Activated naive CD8-positive, alpha-beta T cell treated with anti-CD3 and anti-CD28 coated beads, Interleukin-2, amount 10 ng/mL, durations not matched to agents 7 days and 5 days (primary cell): ENCODE measurements at regions not wholly inside any gene's neighbourhood (a gene's known extent, or its start where the extent isn't known, plus 50 kb on each side); places are given as distances from the start of the nearest gene placed in this dataset.
A peak's percentile ranks its signal among the peaks of the same experiment; 100 is the strongest.

ENCODE experiments used
- ATAC-seq: fragments of 150-1000 bp; cut with Tn5 transposase; one replicate; pipeline ENCODE4 v1.10.0; 2021; ENCODE audit warnings: low read depth, moderate library complexity
- POLR2A ChIA-PET: fragments of 350-600 bp; sonication (Branson Sonifier 250); formaldehyde crosslinking; loops from one replicate; lab custom pipeline; 2021; ENCODE audit warnings: antibody characterized with exemption; lab: Charles Lee
- DNase-seq: peaks from one replicate; pipeline ENCODE4 v3.0.0; 2021
- H3K27ac Mint-ChIP-seq: one replicate; pipeline ENCODE4 v1.8.0; 2022; ENCODE audit warnings: mild to moderate bottlenecking, mixed read lengths
- H3K27me3 Mint-ChIP-seq: one replicate; pipeline ENCODE4 v1.8.0; 2022; ENCODE audit warnings: mild to moderate bottlenecking, moderate library complexity, mixed read lengths
- H3K36me3 Mint-ChIP-seq: one replicate; pipeline ENCODE4 v1.8.0; 2021; ENCODE audit warnings: mild to moderate bottlenecking, mixed read lengths
- H3K4me1 Mint-ChIP-seq: one replicate; pipeline ENCODE4 v1.8.0; 2021; ENCODE audit warnings: mixed read lengths
- H3K4me3 Mint-ChIP-seq: one replicate; pipeline ENCODE4 v1.8.0; 2022; ENCODE audit warnings: mild to moderate bottlenecking, moderate library complexity, mixed read lengths
- H3K9me3 Mint-ChIP-seq: one replicate; pipeline ENCODE4 v1.8.0; 2021; ENCODE audit warnings: mixed read lengths

- H3K4me1 Mint-ChIP-seq, result no peaks in the 10 kb centered on the region
- H3K4me3 Mint-ChIP-seq, result no peak overlapping the region
- no peaks in the 10 kb centered on the region for H3K36me3 Mint-ChIP-seq
- DNase-seq (no peak), ATAC-seq (no peak)
- no peak overlapping the region for H3K27ac Mint-ChIP-seq
- H3K27me3 Mint-ChIP-seq, result peaks cover 28% of the 10 kb centered on the region
- H3K9me3 Mint-ChIP-seq, result no peaks in the 10 kb centered on the region
- POLR2A ChIA-PET, result no interaction called here
Measured at GRCh38 chr15:58279654-58280053, 141.5 kb downstream of the AQP9 start.

- no peak for DNase-seq
- POLR2A ChIA-PET, result no interaction called here
- peaks cover 8% of the 10 kb centered on the region for H3K4me1 Mint-ChIP-seq
Measured at GRCh38 chr15:58282060-58282708, 144.0 kb downstream of the AQP9 start.

GRCh38 chr15:58283302-58283701, 145.1 kb downstream of the AQP9 start:
- Mint-ChIP-seq H3K27me3 (peaks cover 27% of the 10 kb centered on the region), H3K27ac (no peak overlapping the region), H3K36me3 (peaks cover 1% of the 10 kb centered on the region), H3K9me3 (no peaks in the 10 kb centered on the region), H3K4me1 (peaks cover 8% of the 10 kb centered on the region), H3K4me3 (no peak overlapping the region)
- no peak for ATAC-seq
- no peak for DNase-seq
- POLR2A ChIA-PET, result no interaction called here

More at GRCh38 chr15:58282060-58282708, 144.0 kb downstream of the AQP9 start:
- Mint-ChIP-seq H3K27ac (no peak overlapping the region), H3K4me3 (no peak overlapping the region), H3K9me3 (no peaks in the 10 kb centered on the region), H3K27me3 (peaks cover 28% of the 10 kb centered on the region), H3K36me3 (peaks cover 1% of the 10 kb centered on the region)
- no peak for ATAC-seq

- H3K9me3 Mint-ChIP-seq, result no peaks in the 10 kb centered on the region
- POLR2A ChIA-PET, result no interaction called here
- ATAC-seq, result no peak
- H3K27ac Mint-ChIP-seq, result peak overlapping the region; percentile 44
- H3K4me1 Mint-ChIP-seq, result peaks cover 8% of the 10 kb centered on the region
- H3K27me3 Mint-ChIP-seq, result peaks cover 18% of the 10 kb centered on the region
- H3K36me3 Mint-ChIP-seq, result peaks cover 1% of the 10 kb centered on the region
- H3K4me3 Mint-ChIP-seq, result no peak overlapping the region
- DNase-seq, result no peak
Measured at GRCh38 chr15:58284293-58284692, 146.1 kb downstream of the AQP9 start.

- POLR2A ChIA-PET, result no interaction called here
- no peak for DNase-seq
- Mint-ChIP-seq H3K36me3 (peaks cover 1% of the 10 kb centered on the region), H3K9me3 (no peaks in the 10 kb centered on the region), H3K27me3 (peaks cover 13% of the 10 kb centered on the region), H3K27ac (no peak overlapping the region), H3K4me3 (no peak overlapping the region), H3K4me1 (peaks cover 9% of the 10 kb centered on the region)
- no peak for ATAC-seq
Measured at GRCh38 chr15:58285212-58285920, 146.4 kb upstream of the LIPC start.

GRCh38 chr15:58285921-58286278, 145.9 kb upstream of the LIPC start:
- peaks cover 14% of the 10 kb centered on the region for H3K4me1 Mint-ChIP-seq
- H3K27ac Mint-ChIP-seq, result no peak overlapping the region
- no peak overlapping the region for H3K4me3 Mint-ChIP-seq
- DNase-seq, result no peak
- POLR2A ChIA-PET, result no interaction called here
- no peaks in the 10 kb centered on the region for H3K9me3 Mint-ChIP-seq
- H3K36me3 Mint-ChIP-seq, result peaks cover 1% of the 10 kb centered on the region
- ATAC-seq, result no peak
- H3K27me3 Mint-ChIP-seq, result peaks cover 13% of the 10 kb centered on the region

GRCh38 chr15:58286523-58286922, 145.3 kb upstream of the LIPC start:
- Mint-ChIP-seq H3K4me3 (no peak overlapping the region), H3K9me3 (no peaks in the 10 kb centered on the region), H3K4me1 (peaks cover 15% of the 10 kb centered on the region), H3K36me3 (peaks cover 1% of the 10 kb centered on the region), H3K27me3 (peaks cover 7% of the 10 kb centered on the region), H3K27ac (no peak overlapping the region)
- ATAC-seq (no peak), DNase-seq (no peak)
- POLR2A ChIA-PET, result no interaction called here

- ATAC-seq (no peak), DNase-seq (no peak)
- Mint-ChIP-seq H3K4me3 (no peak overlapping the region), H3K4me1 (peaks cover 23% of the 10 kb centered on the region), H3K36me3 (peaks cover 6% of the 10 kb centered on the region), H3K9me3 (peaks cover 4% of the 10 kb centered on the region), H3K27ac (no peak overlapping the region), H3K27me3 (no peaks in the 10 kb centered on the region)
- POLR2A ChIA-PET, result no interaction called here
Measured at GRCh38 chr15:58287891-58288290, 143.9 kb upstream of the LIPC start.

GRCh38 chr15:58288592-58288991, 143.2 kb upstream of the LIPC start:
- Mint-ChIP-seq H3K27me3 (no peaks in the 10 kb centered on the region), H3K27ac (no peak overlapping the region), H3K9me3 (peaks cover 4% of the 10 kb centered on the region), H3K4me3 (no peak overlapping the region), H3K36me3 (peaks cover 6% of the 10 kb centered on the region), H3K4me1 (peaks cover 28% of the 10 kb centered on the region)
- no peak for DNase-seq
- no peak for ATAC-seq
- POLR2A ChIA-PET, result no interaction called here

- Mint-ChIP-seq H3K36me3 (peaks cover 13% of the 10 kb centered on the region), H3K27ac (no peak overlapping the region), H3K4me1 (peaks cover 30% of the 10 kb centered on the region), H3K27me3 (peaks cover 3% of the 10 kb centered on the region), H3K9me3 (peaks cover 9% of the 10 kb centered on the region), H3K4me3 (no peak overlapping the region)
- POLR2A ChIA-PET, result interaction anchor here (1.2 kb wide), 1 partner anchor 10 kb away, joined by 3 read pairs; no protein-coding TSS in a partner anchor
- ATAC-seq (no peak), DNase-seq (no peak)
Measured at GRCh38 chr15:58291848-58292247, 139.9 kb upstream of the LIPC start.

- Mint-ChIP-seq H3K4me1 (peaks cover 29% of the 10 kb centered on the region), H3K9me3 (peaks cover 11% of the 10 kb centered on the region), H3K27ac (peak overlapping the region; percentile 1), H3K4me3 (no peak overlapping the region), H3K36me3 (peaks cover 14% of the 10 kb centered on the region), H3K27me3 (peaks cover 3% of the 10 kb centered on the region)
- POLR2A ChIA-PET, result no interaction called here
- ATAC-seq (peak; percentile 42), DNase-seq (no peak)
Measured at GRCh38 chr15:58292751-58293175, 139.0 kb upstream of the LIPC start.

- Mint-ChIP-seq H3K27ac (no peak overlapping the region), H3K4me3 (no peak overlapping the region), H3K4me1 (peaks cover 29% of the 10 kb centered on the region), H3K9me3 (peaks cover 13% of the 10 kb centered on the region), H3K27me3 (peaks cover 3% of the 10 kb centered on the region), H3K36me3 (peaks cover 16% of the 10 kb centered on the region)
- POLR2A ChIA-PET, result no interaction called here
- ATAC-seq, result no peak
- no peak for DNase-seq
Measured at GRCh38 chr15:58293622-58294550, 137.9 kb upstream of the LIPC start.

GRCh38 chr15:58294681-58295254, 137.0 kb upstream of the LIPC start:
- Mint-ChIP-seq H3K27ac (no peak overlapping the region), H3K27me3 (peaks cover 3% of the 10 kb centered on the region), H3K9me3 (peaks cover 13% of the 10 kb centered on the region), H3K36me3 (peaks cover 16% of the 10 kb centered on the region), H3K4me1 (peaks cover 32% of the 10 kb centered on the region), H3K4me3 (no peak overlapping the region)
- no peak for ATAC-seq
- no peak for DNase-seq
- POLR2A ChIA-PET, result no interaction called here
